Fibroblast of villous mesenchyme (primary cell): ENCODE measurements at regions not wholly inside any gene's neighbourhood (a gene's known extent, or its start where the extent isn't known, plus 50 kb on each side); places are given as distances from the start of the nearest gene placed in this dataset.

Source experiments
- DNase-seq: peaks from one replicate; pipeline ENCODE4 v3.0.0-alpha.2; 2010; ENCODE audit warnings: low read depth
- H3K4me3 ChIP-seq: 2 replicates; pipeline ENCODE4 v1.5.1; 2011; ENCODE audit warnings: low read depth, mild to moderate bottlenecking, low read length
- CTCF ChIP-seq: IDR thresholded peaks from 2 replicates; pipeline ENCODE4 v1.5.1; 2012; ENCODE audit warnings: low read depth, mild to moderate bottlenecking, low read length; ENCODE audit not compliant: insufficient read depth

- no peak overlapping the region for H3K4me3 ChIP-seq
- TF ChIP-seq CTCF = no peak
- no peak for DNase-seq
Measured at GRCh38 chr2:5905661-5906060, 213.5 kb downstream of the SOX11 start.

DNA sequence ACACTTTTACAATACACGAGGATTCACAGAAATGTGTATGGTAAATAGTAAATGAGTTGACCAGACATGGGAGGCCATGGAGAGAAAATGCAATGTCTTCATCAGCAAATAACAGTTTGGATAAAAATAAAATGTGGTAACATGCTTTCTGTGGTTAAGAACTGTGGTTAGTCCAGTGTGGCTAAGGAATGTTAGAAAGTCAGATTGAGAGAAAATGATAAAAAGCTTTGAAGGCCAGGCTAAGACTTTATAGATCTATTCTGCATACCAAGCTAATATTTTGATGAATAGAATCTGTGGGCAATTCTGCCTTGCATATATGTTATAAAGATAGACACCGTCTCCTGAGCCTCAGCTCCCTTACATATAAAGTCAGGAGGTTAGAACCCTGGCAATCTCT, 215.9 kb downstream of the SOX11 start:
- no peak overlapping the region for H3K4me3 ChIP-seq
- TF ChIP-seq CTCF = no peak
- DNase-seq = no peak

DNA sequence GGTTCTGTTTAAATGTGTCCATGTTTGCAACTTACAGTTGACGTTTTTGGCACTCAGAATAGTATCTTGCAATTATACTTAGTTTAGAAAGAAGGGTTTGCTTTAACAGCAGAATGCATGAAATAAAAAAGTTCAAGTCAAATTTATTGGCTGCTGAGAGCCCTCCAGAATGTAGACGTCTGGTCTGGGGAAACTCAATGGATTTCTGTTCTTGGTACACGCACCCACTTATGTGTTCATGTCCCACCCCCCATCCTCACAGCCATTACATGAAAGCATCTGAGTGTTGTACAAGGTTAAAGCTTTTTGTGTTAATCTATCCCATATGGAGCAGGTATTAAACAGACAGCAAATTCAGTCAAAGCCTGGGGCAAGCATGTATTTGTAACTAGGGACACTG, 219.5 kb downstream of the SOX11 start:
- no peak for DNase-seq
- TF ChIP-seq CTCF = no peak
- no peak overlapping the region for H3K4me3 ChIP-seq

DNA sequence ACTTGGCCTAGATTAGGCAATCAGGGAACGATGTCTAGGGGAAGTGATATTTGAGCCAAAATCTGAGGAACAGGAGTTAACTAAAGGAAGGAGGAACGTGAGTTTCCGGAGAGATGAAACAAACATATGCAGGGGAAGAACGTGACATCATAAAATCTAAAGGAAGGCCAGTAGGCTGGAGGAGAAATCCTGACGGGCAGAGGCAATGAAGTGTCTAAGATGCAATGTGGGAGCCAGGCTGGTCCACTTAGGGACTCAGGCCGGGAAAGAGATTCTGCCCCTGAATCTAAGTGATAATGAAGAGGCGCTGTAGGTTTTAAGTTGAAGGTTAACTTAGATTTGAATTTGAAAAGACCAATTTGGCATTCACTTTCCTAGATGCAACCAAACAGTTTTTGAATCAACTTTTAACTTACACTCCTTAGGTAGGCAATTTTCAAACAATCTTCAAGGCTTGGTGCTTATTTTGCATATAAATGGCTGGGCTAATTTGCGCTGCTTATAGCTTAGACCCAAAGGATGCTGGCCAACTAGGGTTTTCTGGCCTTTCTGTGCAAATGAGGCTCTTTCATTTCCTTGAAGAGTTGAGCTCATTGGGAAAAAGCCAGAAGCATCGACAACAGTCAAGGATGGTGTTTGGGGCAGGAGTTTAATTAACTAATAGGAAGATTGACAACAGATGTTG, 221.7 kb downstream of the SOX11 start:
- no peak for DNase-seq
- no peak for TF ChIP-seq CTCF
- no peak overlapping the region for H3K4me3 ChIP-seq

GRCh38 chr2:5914811-5915611, 222.8 kb downstream of the SOX11 start:
- H3K4me3 ChIP-seq = no peak overlapping the region
- TF ChIP-seq CTCF = no peak
- no peak for DNase-seq

GRCh38 chr2:5915881-5916310, 223.7 kb downstream of the SOX11 start:
- TF ChIP-seq CTCF = no peak
- DNase-seq = no peak
- H3K4me3 ChIP-seq = no peak overlapping the region
